ENCODE measurements at regions not wholly inside any gene's neighbourhood (a gene's known extent, or its start where the extent isn't known, plus 50 kb on each side); places are given as distances from the start of the nearest gene placed in this dataset.
"Not testable (repeated sequence)": the region's sequence is repeated elsewhere in the genome, so short reads cannot be mapped to it uniquely, and the experiment has no call there.

GRCh38 chr5:5765066-5765850, 342.8 kb downstream of the ICE1 start:
- DNase-seq (ENCODE audit: low read depth): no peak

DNA sequence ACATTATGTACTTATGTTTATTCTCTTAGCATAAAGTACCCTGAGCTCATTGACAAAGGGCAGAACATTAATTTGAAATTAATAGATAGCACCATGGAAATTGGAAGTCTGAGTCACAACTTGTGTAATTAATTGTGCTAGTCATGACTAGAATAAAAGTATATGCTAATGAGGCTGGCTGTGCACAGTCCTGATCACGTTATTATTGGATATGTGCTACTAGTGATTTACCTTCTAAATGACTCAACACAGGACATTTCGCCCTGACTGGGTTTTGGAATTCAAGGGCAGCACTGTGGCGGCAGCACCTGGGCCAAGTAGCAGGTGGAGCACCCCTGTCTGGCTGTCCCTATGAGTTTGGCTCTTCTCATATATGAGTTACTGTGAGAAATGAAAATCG, 341.8 kb downstream of the ICE1 start:
- DNase-seq (ENCODE audit: low read depth): no peak

- DNase-seq (ENCODE audit: low read depth): no peak
Observed at GRCh38 chr5:5756762-5757161, 334.3 kb downstream of the ICE1 start.

DNA sequence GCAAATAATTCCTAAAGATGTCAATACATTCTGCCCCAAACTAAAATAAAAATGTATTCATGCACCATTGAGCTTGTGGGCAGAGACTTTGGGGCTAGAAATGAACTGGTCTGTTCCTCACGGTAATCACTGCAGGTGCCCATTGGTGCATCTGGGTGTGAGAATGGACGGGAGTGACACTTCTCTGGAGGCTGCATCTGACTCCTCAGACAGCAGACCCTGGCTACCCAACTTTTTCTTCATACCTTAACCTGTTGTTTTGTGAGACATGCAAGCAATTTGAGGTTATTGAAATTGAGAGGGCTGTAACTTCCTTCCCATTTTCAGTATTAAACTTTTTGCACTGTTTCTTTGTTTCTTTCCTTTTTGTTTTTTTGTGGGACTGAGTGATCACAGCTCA, 333.4 kb downstream of the ICE1 start:
- DNase-seq (ENCODE audit: low read depth): no peak

DNA sequence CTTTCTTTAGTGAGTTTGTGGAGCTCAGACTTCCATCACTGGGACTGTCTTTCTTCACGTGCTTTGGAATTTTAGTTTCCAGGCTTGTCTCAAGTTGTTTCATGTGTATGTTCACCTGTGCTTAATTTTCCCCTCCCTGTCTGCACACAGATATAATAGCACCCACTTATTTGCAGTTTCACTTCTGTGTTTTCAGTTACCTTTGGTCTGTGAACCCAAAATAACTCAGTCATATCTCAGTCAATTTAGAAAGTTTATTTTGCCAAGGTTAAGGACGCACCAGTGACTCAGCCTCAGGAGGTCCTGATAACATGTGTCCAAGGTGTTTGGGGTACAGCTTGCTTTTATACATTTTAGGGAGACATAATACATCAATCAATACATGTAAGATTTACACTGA, 330.4 kb downstream of the ICE1 start:
- no peak for DNase-seq (ENCODE audit: low read depth)

- DNase-seq (ENCODE audit: low read depth): no peak
Observed at GRCh38 chr5:5751987-5752386, 329.5 kb downstream of the ICE1 start.

DNA sequence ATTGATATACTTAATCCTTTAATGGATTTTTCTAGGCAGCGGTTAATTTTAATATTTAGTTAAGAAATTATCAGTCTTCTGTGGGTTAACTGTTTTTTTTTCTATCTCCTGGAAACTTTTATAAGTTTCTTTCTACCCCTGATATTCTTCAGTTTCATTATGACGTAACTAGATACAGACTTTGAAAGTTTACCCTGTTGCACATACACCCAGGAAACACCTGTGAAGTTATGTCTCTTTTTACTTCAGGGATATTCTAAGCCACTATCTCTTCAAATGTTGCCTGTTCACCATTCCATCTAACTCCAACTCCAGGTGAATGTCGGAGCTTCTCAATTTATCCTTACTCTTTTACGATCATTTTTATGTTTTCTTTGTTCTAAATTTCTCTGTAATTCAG, 329.0 kb downstream of the ICE1 start:
- DNase-seq (ENCODE audit: low read depth): no peak

DNA sequence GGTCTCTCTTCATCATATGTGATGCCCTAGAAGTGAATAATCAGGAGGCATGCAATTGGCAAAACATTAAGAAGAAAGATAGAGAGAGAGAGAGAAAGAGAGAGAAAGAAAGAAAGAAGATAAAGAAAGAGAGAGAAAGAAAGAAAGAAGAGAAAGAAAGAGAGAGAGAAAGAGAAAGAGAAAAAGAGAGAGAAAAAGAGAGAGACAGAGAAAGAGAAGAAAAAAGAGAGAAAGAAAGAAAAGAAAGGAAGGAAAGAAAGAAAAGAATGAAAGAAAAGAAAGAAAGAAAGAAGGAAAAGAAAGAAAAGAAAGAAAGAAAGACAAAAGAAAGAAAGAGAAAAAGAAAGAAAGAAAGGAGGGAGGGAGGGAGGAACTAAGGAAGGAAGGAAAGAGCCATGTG, 318.9 kb downstream of the ICE1 start:
- DNase-seq (ENCODE audit: low read depth): no peak

DNA sequence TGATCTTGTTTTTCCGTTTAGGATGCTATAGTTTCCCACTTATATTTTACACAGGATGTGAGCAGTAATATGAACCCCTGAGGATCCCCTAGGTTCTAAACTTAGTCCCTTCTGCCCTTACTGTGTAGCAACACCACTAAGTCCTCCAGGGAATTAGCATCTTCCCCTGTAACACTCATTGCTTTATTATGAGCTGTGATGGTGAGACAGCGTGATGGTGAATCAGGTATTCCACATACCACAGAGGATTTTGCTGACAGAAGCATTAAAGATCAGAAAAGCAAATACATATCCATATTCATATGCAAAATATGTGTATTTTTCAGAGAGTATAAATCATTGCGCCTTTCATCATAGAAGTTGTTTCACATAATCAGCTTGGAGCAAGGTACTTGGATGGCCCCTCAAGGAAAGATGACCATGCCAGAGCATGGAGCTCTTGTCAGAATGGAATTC, 317.0 kb downstream of the ICE1 start:
- DNase-seq (ENCODE audit: low read depth): no peak

- DNase-seq (ENCODE audit: low read depth): no peak
Observed at GRCh38 chr5:5738797-5739489, 316.5 kb downstream of the ICE1 start.

- no peak for DNase-seq (ENCODE audit: low read depth)
Observed at GRCh38 chr5:5736007-5736406, 313.5 kb downstream of the ICE1 start.

GRCh38 chr5:5733058-5733457, 310.6 kb downstream of the ICE1 start:
- not testable (repeated sequence) for DNase-seq (ENCODE audit: low read depth)

DNA sequence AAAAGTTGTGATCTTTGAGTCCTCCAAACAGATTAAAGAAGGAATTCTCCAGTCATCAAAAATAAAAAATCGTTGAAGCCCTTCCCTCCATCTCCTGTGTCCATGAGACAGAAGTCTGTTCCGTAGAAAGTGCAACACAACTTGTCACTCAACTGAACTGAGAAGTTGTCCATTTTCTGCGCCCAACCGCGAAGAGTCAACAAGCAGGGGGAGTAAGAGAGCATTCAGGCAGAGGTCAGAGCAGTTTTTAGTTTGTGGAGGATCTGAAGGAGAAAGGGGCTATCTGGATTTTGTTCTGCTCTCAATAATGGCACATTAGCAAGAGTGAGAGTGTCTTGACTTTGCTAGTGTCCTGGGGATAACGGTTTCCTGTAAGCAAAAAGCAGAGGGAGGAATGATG, 303.9 kb downstream of the ICE1 start:
- DNase-seq (ENCODE audit: low read depth): no peak

- DNase-seq (ENCODE audit: low read depth): no peak
Observed at GRCh38 chr5:5721881-5722280, 299.4 kb downstream of the ICE1 start.

DNA sequence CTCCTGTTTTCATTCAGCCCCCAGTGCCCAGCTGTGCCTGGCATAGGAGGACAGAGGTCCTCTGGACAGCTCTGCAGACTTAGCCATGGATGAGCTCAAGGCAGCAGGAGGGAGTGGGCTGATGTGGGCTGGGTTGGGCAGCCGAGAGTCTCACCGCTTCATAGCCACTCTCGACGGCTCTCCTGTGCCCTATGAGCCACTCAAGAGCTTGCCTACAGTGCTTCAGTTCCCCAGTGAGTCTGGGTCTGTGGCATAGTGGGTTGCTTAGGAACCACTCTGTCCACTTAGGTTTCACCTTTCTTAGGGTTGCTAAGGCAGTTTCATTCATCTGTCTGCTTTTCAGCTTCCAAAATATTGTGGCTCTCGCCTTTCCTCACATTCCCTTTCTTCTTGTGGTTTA, 296.8 kb downstream of the ICE1 start:
- no peak for DNase-seq (ENCODE audit: low read depth)

DNA sequence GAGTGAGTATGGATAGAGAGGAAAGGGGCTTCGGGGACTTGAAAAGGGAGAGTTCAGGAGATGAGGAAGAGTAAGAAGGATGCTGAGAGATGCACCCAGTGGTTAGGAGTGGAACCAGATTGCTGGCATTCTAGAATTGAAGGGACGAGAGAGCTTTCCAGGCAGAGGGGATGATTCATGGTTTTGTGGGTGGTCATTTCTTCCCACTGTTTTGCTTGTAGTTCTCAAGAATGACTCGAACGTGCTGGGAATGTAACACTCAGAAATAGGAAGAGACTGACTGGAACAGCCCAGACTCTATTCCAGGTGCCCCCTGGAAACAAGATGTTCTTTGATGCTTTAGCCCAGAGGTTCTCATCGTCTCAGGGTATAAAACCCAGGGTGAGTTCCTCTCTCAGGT, 294.2 kb downstream of the ICE1 start:
- peak; percentile 54 for DNase-seq (ENCODE audit: low read depth)

GRCh38 chr5:5711592-5711991, 289.1 kb downstream of the ICE1 start:
- no peak for DNase-seq (ENCODE audit: low read depth)

- no peak for DNase-seq (ENCODE audit: low read depth)
Observed at GRCh38 chr5:5711112-5711511, 288.6 kb downstream of the ICE1 start.

- DNase-seq (ENCODE audit: low read depth): no peak
Observed at GRCh38 chr5:5710471-5710870, 288.0 kb downstream of the ICE1 start.

DNA sequence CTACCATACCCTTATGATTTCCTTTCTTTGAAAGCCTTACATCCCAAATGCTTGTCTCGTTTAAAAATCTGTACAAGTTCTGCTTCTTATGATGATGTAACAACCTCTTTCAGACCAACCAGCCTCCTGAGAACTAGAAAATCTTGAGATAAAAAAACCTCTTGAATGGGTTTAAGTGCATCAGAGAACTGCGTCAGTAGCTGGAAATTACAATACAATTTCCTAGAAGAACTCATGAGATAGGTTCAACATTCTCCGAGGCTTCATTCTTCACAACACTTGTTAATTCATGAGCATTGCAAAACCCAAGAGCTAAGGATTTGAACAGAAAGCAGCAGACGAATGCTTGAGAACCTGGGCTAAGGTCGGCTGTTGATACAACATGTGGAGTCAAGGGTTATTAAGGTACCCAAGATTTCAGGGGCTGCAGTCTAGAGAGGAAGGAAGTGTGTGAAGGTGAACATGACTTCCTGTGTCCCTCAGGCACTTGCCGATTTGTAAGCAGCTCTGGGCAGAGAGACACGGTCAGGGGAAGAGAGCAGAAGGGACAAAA, 286.0 kb downstream of the ICE1 start:
- no peak for DNase-seq (ENCODE audit: low read depth)

DNA sequence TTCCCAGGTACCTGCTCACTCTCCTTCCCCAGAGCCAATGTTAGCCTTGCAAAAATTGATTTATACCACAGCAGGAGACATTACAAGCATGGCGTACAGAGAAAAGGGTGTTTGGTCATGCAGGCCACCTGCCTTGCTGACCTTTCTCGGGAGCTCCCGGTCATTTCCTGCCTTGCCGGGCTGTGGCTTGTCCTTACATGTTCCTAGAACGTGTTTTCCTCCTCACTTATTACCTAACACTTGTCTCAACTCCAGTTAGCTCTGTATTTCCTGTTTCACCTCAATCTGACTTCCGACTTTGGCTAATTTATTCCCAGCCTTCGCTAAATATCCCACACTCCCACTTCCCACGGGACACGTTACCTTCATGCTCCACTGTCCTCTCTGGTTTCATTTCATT, 282.5 kb downstream of the ICE1 start:
- peak; percentile 37 for DNase-seq (ENCODE audit: low read depth)

GRCh38 chr5:5704352-5704751, 281.9 kb downstream of the ICE1 start:
- no peak for DNase-seq (ENCODE audit: low read depth)

- DNase-seq (ENCODE audit: low read depth): no peak
Observed at GRCh38 chr5:5702934-5703333, 280.5 kb downstream of the ICE1 start.
